ENCODE measurements at regions not wholly inside any gene's neighbourhood (a gene's known extent, or its start where the extent isn't known, plus 50 kb on each side); places are given as distances from the start of the nearest gene placed in this dataset.

DNA sequence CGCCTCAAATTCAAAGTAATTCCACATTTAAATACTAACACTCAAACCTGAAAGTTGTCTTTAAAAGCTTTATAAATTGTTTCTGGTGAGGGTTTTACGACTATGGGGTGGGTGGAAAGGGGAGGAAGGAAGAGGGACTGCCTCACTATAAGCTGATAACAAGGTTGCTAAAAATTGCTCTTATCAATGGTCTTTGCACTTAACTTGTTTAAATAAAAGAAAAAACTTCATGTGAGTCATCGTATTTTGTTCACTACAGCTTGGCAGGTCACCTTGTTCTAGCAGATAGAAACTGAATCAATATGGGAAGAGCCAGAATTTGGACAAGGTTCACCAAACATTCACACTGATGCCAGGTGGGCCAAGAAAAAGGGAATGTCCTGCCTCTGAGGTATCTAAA is 129.2 kb downstream of the TES start:
- TF ChIP-seq, protein P1, sequence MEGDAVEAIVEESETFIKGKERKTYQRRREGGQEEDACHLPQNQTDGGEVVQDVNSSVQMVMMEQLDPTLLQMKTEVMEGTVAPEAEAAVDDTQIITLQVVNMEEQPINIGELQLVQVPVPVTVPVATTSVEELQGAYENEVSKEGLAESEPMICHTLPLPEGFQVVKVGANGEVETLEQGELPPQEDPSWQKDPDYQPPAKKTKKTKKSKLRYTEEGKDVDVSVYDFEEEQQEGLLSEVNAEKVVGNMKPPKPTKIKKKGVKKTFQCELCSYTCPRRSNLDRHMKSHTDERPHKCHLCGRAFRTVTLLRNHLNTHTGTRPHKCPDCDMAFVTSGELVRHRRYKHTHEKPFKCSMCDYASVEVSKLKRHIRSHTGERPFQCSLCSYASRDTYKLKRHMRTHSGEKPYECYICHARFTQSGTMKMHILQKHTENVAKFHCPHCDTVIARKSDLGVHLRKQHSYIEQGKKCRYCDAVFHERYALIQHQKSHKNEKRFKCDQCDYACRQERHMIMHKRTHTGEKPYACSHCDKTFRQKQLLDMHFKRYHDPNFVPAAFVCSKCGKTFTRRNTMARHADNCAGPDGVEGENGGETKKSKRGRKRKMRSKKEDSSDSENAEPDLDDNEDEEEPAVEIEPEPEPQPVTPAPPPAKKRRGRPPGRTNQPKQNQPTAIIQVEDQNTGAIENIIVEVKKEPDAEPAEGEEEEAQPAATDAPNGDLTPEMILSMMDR (IDR thresholded peaks at IDR 0.05) = no peak
- TF ChIP-seq POLR2A (IDR thresholded peaks at IDR 0.05) = no peak

Measured in testis (tissue), 2 donors.